Esophagus squamous epithelium (tissue), 4 donors: ENCODE measurements at regions not wholly inside any gene's neighbourhood (a gene's known extent, or its start where the extent isn't known, plus 50 kb on each side); places are given as distances from the start of the nearest gene placed in this dataset.

Experiments used
- CTCF ChIP-seq, 6 experiments: fragments of 450-650 bp in 4 of 6; fragments of 200-600 bp in 2 of 6; sonication (generic) in 2 of 6; IDR thresholded peaks; one replicate each; pipeline ENCODE4 v1.5.1; 2016 to 2019; ENCODE audit warnings: antibody characterized with exemption in 6 of 6, mild to moderate bottlenecking in 4 of 6, moderate library complexity in 4 of 6
- POLR2A ChIP-seq, 4 donors: fragments of 450-650 bp; IDR thresholded peaks; one replicate each; pipeline ENCODE4 v1.6.1; 2017; ENCODE audit warnings: antibody characterized with exemption in 4 of 4, mild to moderate bottlenecking in 4 of 4, moderate library complexity in 3 of 4

- TF ChIP-seq CTCF (IDR thresholded peaks at IDR 0.05) (no peak), POLR2A (IDR thresholded peaks at IDR 0.05) (no peak)
Measured at GRCh38 chr3:153552887-153553604, 391.0 kb downstream of the RAP2B start.
